Spleen (tissue), 7 donors: ENCODE measurements at regions not wholly inside any gene's neighbourhood (a gene's known extent, or its start where the extent isn't known, plus 50 kb on each side); places are given as distances from the start of the nearest gene placed in this dataset.

Experiments used
- CTCF ChIP-seq, 11 experiments: fragments of 200-600 bp in 7 of 11; fragments of 450-650 bp in 4 of 11; sonication (generic) in 4 of 11; IDR thresholded peaks in 8 of 11; conservative IDR thresholded peaks in 3 of 11; 1 replicate in 7 of 11; 2 replicates in 4 of 11; pipeline versions ENCODE4 v1.4.0 to v1.8.0; 2016 to 2021; ENCODE audit warnings: antibody characterized with exemption in 11 of 11, inconsistent platforms in 4 of 11, mild to moderate bottlenecking in 1 of 11
- POLR2A ChIP-seq, 3 donors: fragments of 450-650 bp; IDR thresholded peaks; one replicate each; pipeline ENCODE4 v1.5.1; 2017; ENCODE audit warnings: antibody characterized with exemption in 3 of 3, mild to moderate bottlenecking in 1 of 3
- donor health status: DM: no; HTN: no; CAD: no; lungs with moderate emphysema.
- donor health status: DM: no; HTN: no; CAD: no.
- donor health status: DM: no; HTN: no; CAD: no.

DNA sequence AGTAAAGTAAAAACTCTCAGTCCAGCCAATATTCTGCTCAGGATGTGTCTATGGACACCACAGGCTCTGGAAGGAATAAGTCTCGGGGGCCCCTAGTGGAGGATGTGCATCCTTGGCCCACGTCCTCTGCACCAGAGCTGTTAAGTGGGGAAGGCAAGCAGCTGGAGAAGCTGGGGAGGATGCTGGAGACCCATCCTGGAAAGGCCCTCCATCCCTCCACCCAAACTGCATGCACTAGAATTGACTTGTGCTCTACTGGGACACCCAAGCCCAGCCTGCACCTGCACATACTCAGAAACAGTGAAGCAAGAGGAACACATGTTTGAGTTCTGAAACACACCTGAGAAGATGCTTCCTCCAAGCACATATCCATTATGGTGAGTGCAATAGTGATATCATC, 307.8 kb downstream of the TSHZ3 start:
- TF ChIP-seq CTCF (IDR thresholded peaks at IDR 0.05 in 8 of 11, conservative IDR thresholded peaks at IDR 0.05 in 3 of 11) (no peak), POLR2A (IDR thresholded peaks at IDR 0.05) (no peak)
